ENCODE measurements at regions not wholly inside any gene's neighbourhood (a gene's known extent, or its start where the extent isn't known, plus 50 kb on each side); places are given as distances from the start of the nearest gene placed in this dataset.
A peak's percentile ranks its signal among the peaks of the same experiment; 100 is the strongest.
"Not testable (repeated sequence)": the region's sequence is repeated elsewhere in the genome, so short reads cannot be mapped to it uniquely, and the experiment has no call there.

DNA sequence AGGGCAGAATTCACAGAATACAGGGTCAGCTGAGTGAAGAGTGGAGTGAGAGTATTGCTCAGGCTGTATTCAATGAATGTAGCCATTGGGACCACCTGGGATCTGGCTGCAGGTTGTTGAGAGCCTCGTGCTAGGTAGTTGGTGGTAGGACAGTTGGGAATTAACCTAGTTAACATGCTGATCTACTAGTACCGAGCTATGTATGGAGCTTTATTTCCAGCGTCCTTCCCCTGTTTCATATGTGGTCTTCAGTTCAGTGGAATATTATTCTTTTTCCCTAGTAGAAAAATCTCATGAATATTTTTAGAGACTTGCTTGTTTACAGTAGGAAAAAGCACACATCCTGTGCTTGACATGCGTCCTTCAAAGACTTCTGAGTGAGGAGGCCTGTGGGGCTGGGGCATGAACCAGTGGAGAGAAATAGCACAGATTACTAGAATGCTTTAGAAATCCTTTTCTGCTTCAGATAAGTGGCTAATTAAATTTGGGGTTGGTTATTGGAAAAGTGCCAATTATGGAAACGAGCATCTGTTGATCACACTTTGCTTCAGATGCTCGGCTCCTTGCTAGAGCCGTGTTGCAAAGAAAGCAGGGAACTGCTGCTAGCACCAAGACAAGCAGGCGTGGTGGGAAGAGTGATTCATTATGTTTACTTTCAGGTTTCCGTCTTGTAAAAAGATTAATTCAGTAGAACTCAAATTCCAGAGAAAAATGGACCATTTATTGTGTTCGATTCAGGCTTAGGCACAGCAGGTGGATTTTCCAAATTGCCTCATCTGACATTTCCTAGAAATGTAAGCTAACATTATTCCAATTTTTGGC lies 53.6 kb downstream of the ARF6 start:
- peak; percentile 91 for DNase-seq

DNA sequence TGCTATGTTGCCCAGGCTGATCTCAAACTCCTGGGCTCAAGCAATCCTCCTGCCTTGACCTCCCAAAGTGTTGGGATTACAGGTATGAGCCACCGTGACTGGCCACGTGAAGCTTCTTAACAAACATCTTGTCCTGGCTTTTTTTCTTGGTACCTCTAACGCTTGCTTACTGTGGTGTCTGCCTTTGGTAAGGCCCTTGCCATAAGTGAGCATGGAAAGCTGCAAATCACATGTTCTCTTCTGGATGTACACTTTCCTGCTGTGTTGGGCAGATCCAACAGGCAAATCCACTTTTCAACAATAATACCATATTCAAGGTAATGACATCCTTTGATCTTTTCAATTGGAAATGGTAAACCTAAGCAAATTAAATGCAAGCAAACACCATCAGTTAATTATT lies 54.6 kb downstream of the ARF6 start:
- DNase-seq: no peak

DNA sequence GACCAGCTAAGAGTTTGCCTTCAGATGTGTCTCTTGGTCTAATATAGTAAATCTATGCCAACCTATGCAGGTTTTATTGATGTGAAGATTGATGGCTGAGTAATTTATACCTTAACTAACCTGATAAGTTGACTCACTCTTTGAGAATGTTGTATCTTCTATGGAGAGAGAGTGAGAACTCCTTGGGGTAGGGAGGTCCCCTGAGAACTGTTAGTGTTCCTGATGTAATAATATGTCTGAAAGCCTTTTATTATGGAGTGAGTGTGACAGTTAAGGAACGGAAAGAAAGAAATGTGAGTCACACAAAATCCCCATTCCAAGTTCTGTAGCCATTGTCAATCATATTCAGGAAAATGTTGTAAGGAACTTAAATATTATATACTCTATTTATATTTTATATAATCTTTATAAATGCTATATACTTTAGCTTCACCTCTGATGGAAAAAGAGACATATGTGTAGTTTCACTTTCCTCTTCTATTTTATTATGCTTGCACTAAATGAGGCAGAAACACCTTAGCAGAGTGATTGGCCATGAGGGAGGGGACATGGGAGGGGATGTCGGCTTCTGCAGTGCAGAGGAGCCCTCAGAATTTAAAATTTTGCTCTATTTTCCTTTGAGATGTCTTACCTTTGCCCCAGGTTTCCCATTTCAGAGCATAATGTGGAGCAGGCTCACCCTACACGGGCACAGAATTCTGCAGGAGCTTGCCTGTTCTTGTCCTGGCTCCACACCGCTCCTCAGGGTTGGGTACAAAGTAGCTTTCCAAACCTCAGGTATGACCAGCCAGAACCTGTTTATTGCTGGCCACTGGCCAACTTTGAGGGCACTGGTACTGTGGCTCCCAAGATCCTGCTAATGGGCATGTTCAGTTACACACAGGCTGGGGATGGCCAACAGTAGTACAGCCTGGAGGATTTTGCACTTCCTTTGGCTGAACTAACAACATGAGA lies 57.7 kb downstream of the ARF6 start:
- DNase-seq: peak; percentile 99

DNA sequence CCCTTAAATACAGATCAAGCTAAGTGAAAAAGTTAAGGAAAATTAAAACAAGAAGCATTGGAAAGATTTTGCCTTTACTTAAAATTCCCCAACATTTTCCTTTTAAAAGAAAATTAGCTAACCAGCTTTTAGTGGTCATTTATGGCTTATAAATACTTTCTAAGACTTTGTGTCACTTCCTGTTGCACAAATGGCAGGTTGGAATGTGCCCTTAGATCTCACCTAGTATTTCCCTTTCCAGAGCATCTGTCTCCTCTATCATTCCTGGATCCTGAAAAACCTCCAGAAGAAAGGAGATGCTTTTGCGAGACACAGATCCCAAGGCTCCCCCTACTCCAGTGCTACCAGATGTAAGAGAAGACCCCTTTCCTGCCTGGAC lies 58.3 kb downstream of the ARF6 start:
- no peak for DNase-seq

DNA sequence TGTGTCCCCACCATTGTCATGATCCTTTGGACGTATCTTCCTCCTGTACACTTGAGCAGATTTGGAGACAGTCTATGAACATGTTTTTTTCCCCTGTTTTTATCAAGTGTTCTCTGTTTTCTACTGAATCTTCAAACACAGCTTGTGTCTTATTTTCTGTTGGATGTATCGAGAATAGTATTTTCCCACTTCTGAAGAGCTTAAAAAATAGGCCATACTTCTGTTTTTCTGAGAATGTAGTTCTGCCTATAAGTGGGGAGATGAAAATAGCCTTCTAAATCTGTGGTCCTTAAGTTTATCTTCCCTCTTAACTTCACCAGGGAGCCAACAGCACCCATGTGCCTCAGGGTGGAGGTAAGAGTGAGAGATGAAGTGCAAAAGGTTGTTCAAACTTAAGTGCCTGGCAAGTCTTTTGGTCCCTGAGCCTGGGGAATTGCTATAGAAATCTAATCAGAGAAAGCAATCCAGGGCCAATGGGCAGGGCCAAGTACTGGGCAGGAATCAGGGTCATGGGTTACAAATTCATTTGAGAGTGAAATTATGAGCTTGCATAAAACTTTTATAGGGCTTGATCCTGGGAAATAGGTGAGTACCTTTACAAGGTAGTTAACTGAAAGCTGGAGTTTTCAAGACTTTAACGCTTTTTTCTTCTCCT lies 58.9 kb downstream of the ARF6 start:
- peak; percentile 53 for DNase-seq

DNA sequence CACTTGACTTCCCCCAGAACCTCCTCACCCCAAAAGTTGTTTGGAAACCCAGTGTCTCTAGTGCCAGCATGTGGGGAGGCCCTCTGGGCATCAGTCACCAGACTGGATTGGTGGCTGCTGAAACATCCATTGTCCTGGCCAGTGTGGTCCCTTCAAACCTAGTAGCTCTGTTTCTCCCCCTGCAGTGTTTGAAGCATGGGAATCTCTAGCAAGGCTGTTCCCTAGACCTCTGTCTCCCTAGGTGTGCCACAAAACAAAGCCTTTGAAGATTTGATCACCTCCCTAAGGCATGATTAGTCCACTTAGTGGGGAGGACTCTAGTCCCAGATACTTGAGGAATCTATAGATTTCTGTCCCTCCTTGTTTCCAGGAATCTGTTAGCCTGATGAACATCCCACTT lies 60.3 kb downstream of the ARF6 start:
- no peak for DNase-seq

DNA sequence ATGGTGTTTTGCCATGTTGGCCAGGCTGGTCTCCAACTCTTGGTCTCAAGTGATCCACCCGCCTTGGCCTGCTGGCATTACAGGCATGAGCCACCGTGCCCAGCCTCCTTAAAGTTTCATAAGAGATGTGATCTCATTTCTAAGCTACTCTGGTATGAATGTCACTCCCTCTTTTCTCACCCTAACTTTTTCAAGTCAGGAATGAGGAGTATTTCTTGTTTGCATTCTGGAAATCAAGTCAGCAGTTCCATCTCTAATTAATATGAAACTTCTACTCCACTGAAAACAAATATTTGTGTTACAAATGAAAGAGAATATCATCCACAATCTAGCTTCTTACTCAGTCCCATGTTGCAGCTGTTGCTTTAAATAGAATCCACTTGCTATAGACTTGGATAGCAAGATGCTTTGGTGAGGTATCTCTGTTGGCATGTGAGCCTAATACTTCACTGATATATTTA lies 61.3 kb downstream of the ARF6 start:
- no peak for DNase-seq

DNA sequence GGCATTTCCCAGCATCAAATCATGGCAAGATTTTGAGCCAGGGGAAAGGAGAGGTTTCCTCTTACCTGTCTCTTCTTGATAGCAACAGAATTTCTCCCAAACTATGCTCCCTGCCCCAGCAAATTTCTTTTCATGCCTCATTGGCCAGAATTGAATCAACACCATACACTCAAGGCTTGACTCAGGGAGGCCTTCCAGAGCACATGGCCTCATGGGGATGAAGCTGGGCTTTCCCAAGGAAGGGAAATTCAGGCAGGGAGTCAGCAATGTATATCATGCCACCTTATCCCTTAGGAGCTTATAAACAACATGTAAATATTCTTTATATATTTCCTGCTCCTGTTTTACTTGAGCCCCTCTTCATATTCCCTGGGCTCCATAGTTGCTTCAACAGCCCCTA lies 62.1 kb downstream of the ARF6 start:
- DNase-seq: no peak

DNA sequence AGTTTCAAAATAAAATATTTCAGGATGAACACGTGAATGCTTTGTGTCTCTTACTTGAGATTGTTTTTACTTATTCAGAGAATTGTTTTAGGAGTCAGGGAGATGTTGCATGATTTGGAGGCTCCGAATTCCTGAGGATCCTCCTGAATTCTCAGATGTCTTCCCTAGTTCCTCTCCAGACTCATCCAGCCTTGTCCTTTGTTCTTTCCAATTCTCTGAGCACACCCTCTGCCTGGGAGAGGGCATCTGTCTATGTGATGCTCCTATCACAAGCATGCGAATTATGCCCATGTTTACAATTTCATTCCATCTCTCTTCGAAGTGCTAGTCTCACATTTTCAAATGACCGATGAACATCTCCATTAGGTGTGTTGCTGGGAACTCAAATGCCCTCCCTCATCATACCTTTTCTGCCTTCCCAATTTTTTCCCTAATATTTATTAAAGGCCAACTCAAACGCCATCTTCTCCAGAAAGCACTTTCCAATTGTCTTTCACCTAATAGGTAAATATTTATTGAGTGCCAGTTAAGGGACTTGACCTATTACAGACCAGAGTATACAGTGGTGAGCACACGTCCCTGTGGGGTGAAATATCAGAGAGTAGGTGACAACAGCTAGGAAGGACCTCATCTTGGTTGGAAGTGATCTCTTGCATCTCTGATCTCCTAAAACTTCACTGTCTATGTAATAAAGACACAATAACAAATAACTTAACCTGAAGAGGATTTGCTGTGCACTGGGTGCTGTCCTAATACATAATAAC lies 64.4 kb downstream of the ARF6 start:
- no peak for DNase-seq

DNA sequence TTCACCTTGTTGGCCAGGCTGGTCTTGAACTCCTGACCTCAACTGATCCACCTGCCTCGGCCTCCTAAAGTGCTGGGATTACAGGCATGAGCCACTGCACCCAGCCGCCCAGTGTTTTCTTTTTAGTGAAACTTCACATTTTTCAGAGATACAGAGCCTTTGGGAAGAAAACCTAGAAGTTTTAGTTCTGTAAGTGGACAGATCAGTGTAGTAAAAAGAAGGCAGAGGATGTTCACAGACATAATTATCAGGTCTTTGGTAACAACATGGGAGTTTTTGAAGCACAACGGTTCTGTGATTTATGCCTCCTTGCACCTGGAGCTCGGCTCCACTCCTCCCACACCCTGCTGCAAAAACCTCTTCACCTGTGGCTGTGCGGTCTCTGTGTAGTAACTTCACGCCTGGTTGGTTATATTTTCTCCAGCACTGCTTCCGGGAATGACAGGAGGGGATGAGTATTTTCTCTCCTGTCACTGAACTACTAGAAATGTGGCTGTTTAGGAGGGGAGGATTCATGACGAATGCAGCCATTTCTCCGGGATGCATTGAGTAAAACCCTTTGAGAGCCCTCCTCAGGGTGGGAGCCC lies 67.0 kb downstream of the ARF6 start:
- DNase-seq: peak; percentile 98

DNA sequence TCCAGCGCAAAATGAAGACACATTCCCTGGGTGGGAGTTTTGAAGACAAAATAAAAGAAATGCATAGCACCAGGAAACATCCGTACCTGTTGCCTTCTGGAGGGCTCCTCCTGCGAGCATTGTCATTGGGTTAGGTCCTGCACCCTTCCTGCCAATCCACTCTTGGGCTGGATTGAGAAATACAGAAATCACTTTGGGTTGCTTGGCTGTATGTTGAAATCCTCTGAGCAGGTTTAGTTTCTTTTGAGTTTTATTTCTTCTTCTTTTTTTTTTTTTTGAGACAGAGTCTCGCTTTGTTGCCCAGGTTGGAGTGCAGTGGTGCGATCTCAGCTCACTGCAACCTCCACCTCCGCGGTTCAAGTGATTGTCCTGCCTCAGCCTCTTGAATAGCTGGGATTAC lies 67.6 kb downstream of the ARF6 start:
- DNase-seq: no peak

DNA sequence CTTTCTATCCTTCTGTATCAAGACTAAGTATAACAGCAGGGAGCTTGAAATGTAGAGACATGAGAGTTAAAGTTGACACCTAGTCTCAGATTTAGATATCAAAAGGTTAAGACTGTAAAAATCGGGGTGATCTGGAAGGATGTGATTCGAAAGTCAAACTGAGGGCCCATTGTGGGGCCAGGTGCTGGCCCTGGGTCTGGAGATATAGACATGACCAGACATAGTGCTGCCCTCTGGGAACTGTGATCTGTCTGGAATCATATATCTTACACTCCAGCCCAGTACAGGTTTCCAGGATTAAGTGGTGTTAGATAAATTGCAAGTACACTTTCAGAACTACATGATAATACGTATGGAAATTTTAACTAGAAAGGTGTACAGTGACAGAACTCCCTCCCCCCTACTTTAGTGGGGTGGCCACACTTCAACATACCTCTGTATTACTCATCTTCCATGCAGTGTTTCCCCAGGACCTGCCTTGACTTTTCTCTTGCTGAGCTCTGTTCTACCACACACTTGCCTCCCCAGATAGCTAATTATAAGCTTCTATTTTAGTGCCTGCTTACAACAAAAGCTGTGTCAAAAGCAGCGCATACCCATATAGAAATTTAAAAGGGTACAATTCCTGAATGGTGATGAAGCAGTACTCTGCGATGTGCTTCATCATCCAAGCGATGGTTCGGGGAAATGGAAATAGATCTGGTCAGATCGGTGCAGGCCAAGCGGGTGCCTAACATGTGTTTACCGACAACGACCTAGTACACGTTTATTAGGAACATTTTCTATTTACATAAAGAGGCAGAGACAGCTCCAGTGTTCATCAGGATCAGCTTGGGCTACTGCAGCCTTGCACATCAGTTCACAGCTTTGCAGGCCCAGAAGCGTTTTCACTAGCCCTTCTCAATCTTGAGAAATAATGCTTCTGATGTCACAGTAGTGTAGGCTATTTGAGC lies 68.7 kb downstream of the ARF6 start:
- DNase-seq: no peak

DNA sequence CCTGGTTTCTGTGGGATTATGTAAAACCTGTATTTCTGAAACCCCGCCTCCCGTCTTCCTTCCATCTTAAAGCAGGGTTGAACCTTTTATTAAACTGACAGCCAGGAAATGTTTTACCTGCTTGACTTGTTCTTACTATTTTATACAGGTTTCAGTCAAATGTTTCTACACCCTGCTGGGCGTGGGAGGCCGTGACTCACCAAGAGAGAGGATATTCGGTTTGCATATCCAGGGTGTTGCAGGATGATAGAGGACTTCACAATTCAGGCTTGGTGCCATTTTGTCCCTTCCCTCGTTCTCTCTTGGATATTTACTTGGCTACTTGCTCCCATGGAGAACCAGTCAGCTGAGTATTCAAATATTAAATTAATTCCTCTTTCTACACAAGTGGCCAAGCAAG lies 69.7 kb downstream of the ARF6 start:
- no peak for DNase-seq

DNA sequence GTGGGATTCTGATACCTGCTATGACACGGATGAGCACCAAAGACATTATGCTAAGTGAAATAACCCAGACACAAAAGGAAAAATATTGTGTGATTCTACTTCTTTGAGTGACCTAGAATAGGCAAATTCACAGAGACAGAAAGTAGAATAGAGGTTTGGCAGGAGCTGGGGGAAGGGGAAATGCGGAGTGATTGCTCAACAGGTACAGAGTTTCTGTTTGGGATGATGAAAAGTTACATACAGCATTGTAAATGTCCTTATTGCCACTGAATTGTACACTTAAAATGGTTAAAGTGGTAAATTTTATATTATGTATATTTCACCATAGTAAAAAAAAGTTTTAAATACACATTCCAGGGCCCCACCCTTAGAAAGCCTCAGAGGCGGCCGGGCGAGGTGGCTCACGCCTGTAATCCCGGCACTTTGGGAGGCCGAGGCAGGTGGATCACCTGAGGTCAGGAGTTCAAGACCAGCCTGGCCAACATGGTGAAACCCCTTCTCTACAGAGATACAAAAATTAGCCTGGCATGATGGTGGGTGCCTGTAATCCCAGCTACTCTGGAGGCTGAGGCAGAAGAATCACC lies 72.3 kb downstream of the ARF6 start:
- not testable (repeated sequence) for DNase-seq

DNA sequence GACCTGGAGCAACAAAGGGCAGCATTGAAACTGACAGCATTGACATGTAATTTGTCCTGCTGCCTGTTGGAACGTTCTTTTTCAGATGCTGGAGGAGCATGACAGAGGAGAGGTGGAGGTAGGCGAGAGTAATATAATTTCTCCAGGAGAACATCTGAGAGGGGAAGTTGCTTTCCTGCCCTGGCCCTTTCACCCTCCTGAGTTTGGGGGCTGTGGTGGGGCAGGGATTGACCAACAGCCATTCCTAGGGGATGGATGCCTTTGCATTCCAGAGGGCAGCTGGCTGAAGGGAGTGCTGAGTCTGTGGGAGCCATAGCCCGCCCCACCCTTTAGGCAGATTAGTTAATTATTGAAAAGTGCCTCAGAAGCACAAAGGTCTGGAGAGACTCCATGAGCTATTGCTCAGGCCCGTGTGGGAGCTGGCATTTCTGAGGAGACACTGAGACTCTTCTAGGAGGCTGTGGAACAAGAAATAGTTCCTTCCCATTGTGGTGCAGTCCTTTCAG lies 73.5 kb downstream of the ARF6 start:
- DNase-seq: no peak

DNA sequence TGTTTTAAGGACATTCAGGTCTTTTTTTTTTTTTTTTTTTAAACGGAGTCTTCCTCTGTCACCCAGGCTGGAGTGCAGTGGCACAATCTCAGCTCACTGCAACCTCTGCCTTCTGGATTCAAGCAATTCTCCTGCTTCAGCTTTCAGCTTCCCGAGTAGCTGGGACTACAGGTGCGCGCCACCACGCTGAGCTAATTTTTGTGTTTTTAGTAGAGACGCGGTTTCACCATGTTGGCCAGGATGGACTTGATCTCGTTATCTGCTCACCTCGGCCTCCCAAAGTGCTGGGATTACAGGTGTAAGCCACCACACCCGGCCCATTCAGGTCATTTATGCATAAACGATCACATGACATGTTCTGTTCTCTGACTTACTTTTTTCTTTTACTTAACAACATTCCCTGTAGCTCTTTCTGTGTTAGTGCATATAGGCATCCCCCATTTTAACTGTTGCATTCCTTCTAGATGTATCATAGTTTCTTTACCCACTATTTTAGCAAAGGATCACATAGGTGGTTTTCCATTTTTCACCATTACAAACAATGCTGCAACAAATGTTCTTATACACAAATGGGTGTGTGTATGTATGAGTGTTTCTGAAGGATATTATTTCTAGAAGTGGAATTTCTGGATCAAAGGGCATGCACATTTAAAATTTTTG lies 74.2 kb downstream of the ARF6 start:
- no peak for DNase-seq

DNA sequence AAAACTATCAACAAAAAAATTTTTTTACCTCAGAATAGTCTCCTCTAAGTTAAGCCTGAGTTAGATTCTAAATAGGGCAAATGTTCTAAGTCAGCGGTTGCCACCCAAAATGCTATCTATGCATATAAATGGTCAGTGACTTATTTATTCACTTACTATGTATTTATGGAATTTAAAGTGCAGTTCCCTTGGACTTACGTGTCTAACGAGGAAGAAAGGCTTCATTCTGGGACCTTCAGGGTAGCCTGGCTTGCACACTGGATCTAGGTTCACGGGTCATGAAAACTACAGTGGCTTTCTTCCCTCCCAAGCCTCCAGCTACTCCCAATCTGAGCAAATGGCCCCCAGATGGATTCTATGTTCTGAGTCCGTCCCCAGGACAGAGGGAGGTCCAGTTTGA lies 77.1 kb downstream of the ARF6 start:
- no peak for DNase-seq

DNA sequence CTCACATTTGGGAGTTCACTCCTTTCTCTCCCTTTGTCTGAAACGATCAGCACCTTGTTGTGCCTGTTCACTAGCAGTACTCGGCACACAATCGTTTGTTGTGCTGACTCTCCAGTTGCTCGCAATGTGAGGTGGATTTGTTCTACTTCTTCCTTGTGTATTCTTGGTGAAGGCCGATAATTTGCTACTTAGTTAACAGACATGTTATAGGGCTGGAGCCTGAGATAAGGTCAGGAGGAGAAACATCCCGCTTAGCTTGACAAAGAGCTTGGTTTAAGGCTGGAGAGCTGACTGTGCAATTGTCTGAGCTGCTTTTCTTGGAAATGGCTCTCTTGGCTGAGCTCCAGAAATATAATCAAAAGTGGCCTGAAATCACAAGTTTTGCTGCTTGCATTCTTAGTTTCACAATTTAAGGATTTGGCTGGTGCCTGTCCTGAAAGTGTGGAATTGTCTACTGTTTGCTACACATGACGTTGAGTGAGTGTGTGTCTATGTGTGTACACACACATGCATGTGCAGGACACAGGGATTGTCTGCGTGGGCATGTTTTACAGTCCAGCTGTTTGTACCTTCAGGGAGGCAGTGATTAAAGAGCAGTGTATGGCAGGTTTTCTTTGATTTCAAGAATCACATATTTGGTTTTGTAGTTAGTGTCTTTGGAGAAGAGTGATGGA lies 77.7 kb downstream of the ARF6 start:
- peak; percentile 90 for DNase-seq

Measured in DMS79 (cell line).